Endothelial cell of umbilical vein (primary cell): ENCODE measurements at regions not wholly inside any gene's neighbourhood (a gene's known extent, or its start where the extent isn't known, plus 50 kb on each side); places are given as distances from the start of the nearest gene placed in this dataset.

Experiments
- BruUV-seq: library from RNA; stranded (reverse); fragments of 400-500 nt; replicated peaks from 2 replicates; lab custom pipeline; 2021; lab: Mats Ljungman, UMichigan
- CTCF ChIA-PET: fragments of 300-600, 350-600 bp; sonication (Branson Sonifier 250); formaldehyde crosslinking; loops from one replicate; lab custom pipeline; 2021; ENCODE audit warnings: antibody characterized with exemption, inconsistent platforms; lab: Charles Lee
- POLR2A ChIA-PET: fragments of 300-600, 350-600 bp; sonication (Branson Sonifier 250); formaldehyde crosslinking; loops from one replicate; lab custom pipeline; 2021; ENCODE audit warnings: antibody characterized with exemption, inconsistent platforms; lab: Charles Lee
- DNase-seq: peaks from one replicate; pipeline ENCODE4 v3.0.0-alpha.2; 2011; ENCODE audit warnings: low read depth, low spot score
- FAIRE-seq: peaks from 2 replicates; lab custom pipeline; 2011; peaks lifted over from hg19 to GRCh38; lab: Jason Lieb, UNC
- H2AFZ ChIP-seq: 2 replicates; pipeline ENCODE4 v1.6.0; 2012; ENCODE audit warnings: low read depth, low read length, control low read depth, inconsistent platforms
- H3K27ac ChIP-seq: 2 replicates; pipeline ENCODE4 v1.5.1; 2011; ENCODE audit warnings: low read depth, mild to moderate bottlenecking, control low read depth, low read length, moderate library complexity; ENCODE audit not compliant: insufficient read depth
- H3K27me3 ChIP-seq, 2 experiments: 2 replicates each; pipeline versions ENCODE4 v1.6.0 to v1.6.1; 2011; ENCODE audit warnings: low read length in 2 of 2, mixed read lengths in 1 of 2; ENCODE audit not compliant: control insufficient read depth in 2 of 2, insufficient read depth in 2 of 2
- H3K36me3 ChIP-seq, 2 experiments: 2 replicates in 1 of 2; 3 replicates in 1 of 2; pipeline ENCODE4 v1.5.1; 2011; ENCODE audit warnings: low read length in 2 of 2, mild to moderate bottlenecking in 1 of 2, moderate library complexity in 1 of 2; ENCODE audit not compliant: control insufficient read depth in 2 of 2, insufficient read depth in 2 of 2; ENCODE audit errors: extremely low read depth in 1 of 2
- H3K4me1 ChIP-seq: 3 replicates; pipeline ENCODE4 v1.5.1; 2011; ENCODE audit warnings: mild to moderate bottlenecking, low read length; ENCODE audit not compliant: control insufficient read depth, insufficient read depth; ENCODE audit errors: extremely low read depth
- H3K4me2 ChIP-seq: 2 replicates; pipeline ENCODE4 v1.6.1; 2011; ENCODE audit warnings: low read length, control low read depth, mixed read lengths; ENCODE audit not compliant: insufficient read depth
- H3K4me3 ChIP-seq, 3 experiments: fragments of 200-600 bp in 1 of 3; sonication (generic), shearing (Covaris generic) in 1 of 3; replicated peaks in 1 of 3; 2 replicates each; pipeline ENCODE4 v1.5.1; 2011 to 2016; ENCODE audit warnings: control low read depth in 3 of 3, low read length in 3 of 3, mild to moderate bottlenecking in 2 of 3, inconsistent platforms in 1 of 3, low read depth in 1 of 3, moderate library complexity in 1 of 3; ENCODE audit not compliant: insufficient read depth in 1 of 3
- H3K79me2 ChIP-seq: 2 replicates; pipeline ENCODE4 v1.6.0; 2012; ENCODE audit warnings: low read length, inconsistent platforms; ENCODE audit not compliant: control insufficient read depth, insufficient read depth
- H3K9ac ChIP-seq: replicated peaks from 2 replicates; pipeline ENCODE3; 2011; ENCODE audit warnings: low read length, control low read depth; ENCODE audit not compliant: insufficient read depth; ENCODE audit errors: extremely low read depth
- H3K9me1 ChIP-seq: replicated peaks from 3 replicates; pipeline ENCODE4 v1.6.0; 2011; ENCODE audit warnings: mild to moderate bottlenecking, low read length; ENCODE audit not compliant: control insufficient read depth, insufficient read depth; ENCODE audit errors: extremely low read depth
- H3K9me3 ChIP-seq: replicated peaks from 2 replicates; pipeline ENCODE4 v1.5.1; 2012; ENCODE audit warnings: low read length, inconsistent platforms; ENCODE audit not compliant: control insufficient read depth, insufficient read depth
- H4K20me1 ChIP-seq: replicated peaks from 2 replicates; pipeline ENCODE3; 2011; ENCODE audit warnings: mild to moderate bottlenecking, low read length; ENCODE audit not compliant: control insufficient read depth, insufficient read depth; ENCODE audit errors: extremely low read depth
- CTCF ChIP-seq, 2 donors: IDR thresholded peaks; 1 replicate in 1 of 2; 2 replicates in 1 of 2; pipeline ENCODE4 v1.5.1; 2011; ENCODE audit warnings: low read length in 2 of 2, mild to moderate bottlenecking in 2 of 2, moderate library complexity in 2 of 2, control low read depth in 1 of 2, inconsistent platforms in 1 of 2, low read depth in 1 of 2; ENCODE audit not compliant: insufficient read depth in 1 of 2; ENCODE audit errors: extremely low read depth in 1 of 2
- EZH2 ChIP-seq: IDR thresholded peaks from 2 replicates; pipeline ENCODE4 v1.6.1; 2012; ENCODE audit warnings: borderline replicate concordance, low read depth, mild to moderate bottlenecking, moderate library complexity, low read length, inconsistent platforms; ENCODE audit not compliant: severe bottlenecking
- FOS ChIP-seq: IDR thresholded peaks from 2 replicates; pipeline ENCODE4 v1.6.1; 2011; ENCODE audit warnings: mild to moderate bottlenecking, low read length, moderate library complexity, borderline replicate concordance; ENCODE audit not compliant: insufficient read depth
- GATA2 ChIP-seq: IDR thresholded peaks from 2 replicates; pipeline ENCODE4 v1.7.0; 2011; ENCODE audit warnings: low read depth, mild to moderate bottlenecking, moderate library complexity, mixed read lengths, low read length; ENCODE audit not compliant: insufficient read length, insufficient read depth
- JUN ChIP-seq: IDR thresholded peaks from 2 replicates; pipeline ENCODE4 v1.6.1; 2011; ENCODE audit warnings: borderline replicate concordance, low read depth; ENCODE audit not compliant: insufficient read length, insufficient read depth
- MAX ChIP-seq: IDR thresholded peaks from 2 replicates; pipeline ENCODE4 v1.6.1; 2011; ENCODE audit not compliant: insufficient read depth, insufficient read length
- MYC ChIP-seq: IDR thresholded peaks from one replicate; pipeline ENCODE4 v1.6.1; 2011; ENCODE audit warnings: mild to moderate bottlenecking, low read depth, low read length
- POLR2A ChIP-seq: IDR thresholded peaks from 2 replicates; pipeline ENCODE4 v1.6.1; 2012; ENCODE audit warnings: low read depth, mild to moderate bottlenecking, control low read depth, low read length
- POLR2AphosphoS5 ChIP-seq: IDR thresholded peaks from 2 replicates; pipeline ENCODE4 v1.6.1; 2012; ENCODE audit warnings: low read depth, mild to moderate bottlenecking, control low read depth, low read length, moderate library complexity; ENCODE audit not compliant: insufficient read depth
- dilution Hi-C: fragments of 300-500 bp; cut with MboI; formaldehyde crosslinking; loops from one replicate; pipeline ENCODE4 v1.15.0; 2019; ENCODE audit warnings: low sequenced_read_pairs; ENCODE audit not compliant: extremely low pct_ligation_motif_present
- intact Hi-C: fragments of 100-400 bp; cut with micrococcal nuclease; formaldehyde crosslinking; loops from one replicate; pipeline ENCODE4 v1.10.0; 2022

GRCh38 chr12:93176610-93177126 is 201.1 kb upstream of the NUDT4 start:
- TF ChIP-seq MAX (no peak), POLR2AphosphoS5 (no peak), GATA2 (no peak), CTCF (IDR thresholded peaks at IDR 0.05; ENCODE audit: extremely low read depth in 1 of 2, insufficient read depth in 1 of 2, low read depth in 1 of 2, low read length in 2 of 2) (no peak), MYC (no peak), FOS (no peak), EZH2 (no peak), JUN (no peak), POLR2A (no peak)
- no peaks in the 10 kb centered on the region for H3K36me3 ChIP-seq
- ChIA-PET CTCF (interaction anchor here (1.1 kb wide), 3 partner anchors 87 to 210 kb away, joined by 3 read pairs; no protein-coding TSS in a partner anchor), POLR2A (no interaction called here)
- no peak overlapping the region for H2AFZ ChIP-seq
- H3K9ac ChIP-seq, result no peak overlapping the region
- peak; percentile 22 for DNase-seq
- no peak overlapping the region for H3K27ac ChIP-seq
- H3K79me2 ChIP-seq, result no peaks in the 10 kb centered on the region
- no peak overlapping the region for H3K4me3 ChIP-seq
- H3K4me1 ChIP-seq, result peaks cover 26% of the 10 kb centered on the region
- H3K9me1 ChIP-seq, result no peaks in the 10 kb centered on the region
- intact Hi-C loops (no loop called here), dilution Hi-C loops (no loop called here)
- H3K27me3 ChIP-seq, result no peaks in the 10 kb centered on the region
- BruUV-seq, result no TSS peak
- H3K9me3 ChIP-seq, result no peaks in the 10 kb centered on the region
- H4K20me1 ChIP-seq, result no peaks in the 10 kb centered on the region
- FAIRE-seq, result no peak
- no peak overlapping the region for H3K4me2 ChIP-seq
